ENCODE measurements at regions not wholly inside any gene's neighbourhood (a gene's known extent, or its start where the extent isn't known, plus 50 kb on each side); places are given as distances from the start of the nearest gene placed in this dataset.

- FAIRE-seq: no peak
Measured at GRCh38 chr4:151611960-151612359, 148.8 kb downstream of the GATB start.

GRCh38 chr4:151613290-151613689 is 147.5 kb downstream of the GATB start:
- no peak for FAIRE-seq

GRCh38 chr4:151614561-151614960 is 146.2 kb downstream of the GATB start:
- no peak for FAIRE-seq

- FAIRE-seq: peak; percentile 36
Measured at GRCh38 chr4:151618858-151619257, 141.9 kb downstream of the GATB start.

- FAIRE-seq: no peak
Measured at GRCh38 chr4:151620066-151620465, 140.7 kb downstream of the GATB start.

Measured in colon (tissue), 2 donors.